Amniotic epithelial cell (primary cell): ENCODE measurements at regions not wholly inside any gene's neighbourhood (a gene's known extent, or its start where the extent isn't known, plus 50 kb on each side); places are given as distances from the start of the nearest gene placed in this dataset.
"Not testable (repeated sequence)": the region's sequence is repeated elsewhere in the genome, so short reads cannot be mapped to it uniquely, and the experiment has no call there.

Experiments
- DNase-seq: peaks from one replicate; pipeline ENCODE4 v3.0.0-alpha.2; 2010; ENCODE audit warnings: low read depth

GRCh38 chr4:37771771-37772170, 54.7 kb upstream of the PGM2 start:
- no peak for DNase-seq

- DNase-seq: peak; percentile 81
These were observed 56.5 kb upstream of the PGM2 start for GRCh38 chr4:37770016-37770415.

GRCh38 chr4:37769391-37769989, 57.0 kb upstream of the PGM2 start:
- no peak for DNase-seq

- DNase-seq: peak; percentile 59
These were observed 58.9 kb upstream of the PGM2 start for GRCh38 chr4:37767546-37767945.

GRCh38 chr4:37767019-37767418, 59.5 kb upstream of the PGM2 start:
- no peak for DNase-seq

- DNase-seq: no peak
These were observed 60.7 kb upstream of the PGM2 start for GRCh38 chr4:37765741-37766140.

GRCh38 chr4:37763831-37764230, 62.7 kb upstream of the PGM2 start:
- DNase-seq: no peak

GRCh38 chr4:37762991-37763368, 63.5 kb upstream of the PGM2 start:
- peak; percentile 31 for DNase-seq

GRCh38 chr4:37762294-37762990, 64.0 kb upstream of the PGM2 start:
- peak; percentile 69 for DNase-seq

- peak; percentile 92 for DNase-seq
These were observed 65.6 kb upstream of the PGM2 start for GRCh38 chr4:37760840-37761239.

- no peak for DNase-seq
These were observed 66.7 kb upstream of the PGM2 start for GRCh38 chr4:37759833-37760232.

GRCh38 chr4:37758226-37758625, 68.3 kb upstream of the PGM2 start:
- DNase-seq: peak; percentile 96

- DNase-seq: no peak
These were observed 68.7 kb upstream of the PGM2 start for GRCh38 chr4:37757761-37758160.

- DNase-seq: no peak
These were observed 69.4 kb upstream of the PGM2 start for GRCh38 chr4:37757121-37757520.

GRCh38 chr4:37754410-37755185, 68.4 kb upstream of the RELL1 start:
- DNase-seq: peak; percentile 40

GRCh38 chr4:37749398-37749988, 63.3 kb upstream of the RELL1 start:
- DNase-seq: no peak

- DNase-seq: no peak
These were observed 62.3 kb upstream of the RELL1 start for GRCh38 chr4:37748485-37748884.

- no peak for DNase-seq
These were observed 61.7 kb upstream of the RELL1 start for GRCh38 chr4:37747772-37748330.

- DNase-seq: not testable (repeated sequence)
These were observed 60.7 kb upstream of the RELL1 start for GRCh38 chr4:37746852-37747251.

- no peak for DNase-seq
These were observed 59.8 kb upstream of the RELL1 start for GRCh38 chr4:37745946-37746345.

GRCh38 chr4:37742149-37742548, 56.0 kb upstream of the RELL1 start:
- DNase-seq: no peak

GRCh38 chr4:37741564-37741963, 55.4 kb upstream of the RELL1 start:
- DNase-seq: no peak

GRCh38 chr4:37740546-37740945, 54.4 kb upstream of the RELL1 start:
- DNase-seq: no peak
